ENCODE measurements at regions not wholly inside any gene's neighbourhood (a gene's known extent, or its start where the extent isn't known, plus 50 kb on each side); places are given as distances from the start of the nearest gene placed in this dataset.

DNA sequence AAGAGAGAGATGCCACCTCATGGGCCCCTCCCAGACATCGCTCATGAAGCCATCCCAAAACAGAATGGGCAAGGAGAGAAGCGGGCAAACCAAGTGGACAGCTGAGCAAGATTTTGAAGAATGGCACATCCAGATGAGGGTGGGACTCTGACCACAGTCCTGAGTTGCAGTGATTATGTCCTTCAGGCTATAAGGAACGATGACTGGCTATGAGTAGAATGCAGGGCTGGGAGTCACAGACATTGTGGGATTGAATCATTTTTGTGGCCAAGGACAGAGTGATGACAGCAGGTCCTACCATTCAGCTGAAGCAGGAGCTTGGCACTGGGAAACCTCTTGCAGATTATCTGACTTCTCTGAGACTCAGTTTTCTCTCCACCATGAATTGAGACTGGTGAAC is 245.7 kb upstream of the SLC30A5 start:
- TF ChIP-seq POLR2A (IDR thresholded peaks at IDR 0.05), result no peak
- no peak for TF ChIP-seq CTCF (IDR thresholded peaks at IDR 0.05)
- no peak for TF ChIP-seq POLR2AphosphoS5 (IDR thresholded peaks at IDR 0.05)
- TF ChIP-seq EP300 (IDR thresholded peaks at IDR 0.05), result no peak

Data from gastroesophageal sphincter (tissue), 3 donors.